ENCODE measurements at regions not wholly inside any gene's neighbourhood (a gene's known extent, or its start where the extent isn't known, plus 50 kb on each side); places are given as distances from the start of the nearest gene placed in this dataset.

- no peaks in the 10 kb centered on the region; the same call in 1 of the 2 replicates for H3K4me1 ChIP-seq (ENCODE audit: insufficient read depth, low read length)
- H3K27me3 Mint-ChIP-seq (ENCODE audit: low read depth) = peaks cover 3% of the 10 kb centered on the region; the same call in 1 of the 2 replicates
- H2AFZ ChIP-seq (ENCODE audit: low read length) = no peak overlapping the region
- no peaks in the 10 kb centered on the region for H3K79me2 ChIP-seq (ENCODE audit: insufficient read depth, low read length)
- H3K9me3 Mint-ChIP-seq = peaks cover 5 to 6% of the 10 kb centered on the region in 2 experiments; a peak in 4 of 5 replicates
- H2BK15ac ChIP-seq (ENCODE audit: low read depth, low read length) = no peak overlapping the region
- no peaks in the 10 kb centered on the region for H4K20me1 ChIP-seq (ENCODE audit: control insufficient read depth, insufficient read depth, insufficient read length)
- TF ChIP-seq CTCF (conservative IDR thresholded peaks at IDR 0.05) = no peak
- no peak overlapping the region for H3K9ac ChIP-seq (ENCODE audit: extremely low read depth, insufficient read length, low read length)
- no peaks in the 10 kb centered on the region for H3K27me3 ChIP-seq (ENCODE audit: insufficient read depth, low read length)
- no peak overlapping the region for H2BK20ac ChIP-seq (ENCODE audit: low read depth, low read length, poor library complexity, severe bottlenecking)
- H3K4me1 Mint-ChIP-seq = peaks cover 11 to 19% of the 10 kb centered on the region in 2 experiments
- H3K14ac ChIP-seq (ENCODE audit: insufficient read depth, low read length) = no peak overlapping the region
- no CpG with 5 or more reads among the region's 14 CpGs for WGBS (ENCODE audit: extremely low coverage, insufficient read length, low lambda C conversion rate)
- H3K27ac ChIP-seq (ENCODE audit: insufficient read length, low read depth, low read length) = no peak overlapping the region
- H3T11ph ChIP-seq (ENCODE audit: low read length) = no peak overlapping the region
- H3K4me2 ChIP-seq (ENCODE audit: insufficient read depth, insufficient read length, low read length) = no peak overlapping the region
- H3K9me3 ChIP-seq (ENCODE audit: control insufficient read depth, low read depth, low read length) = no peaks in the 10 kb centered on the region
- no peak overlapping the region for H3K4me3 Mint-ChIP-seq
- no peak overlapping the region for H2BK12ac ChIP-seq (ENCODE audit: insufficient read length, low read depth, low read length)
- H2BK5ac ChIP-seq (ENCODE audit: insufficient read length, low read length) = no peak overlapping the region
- no peak overlapping the region for H3K18ac ChIP-seq (ENCODE audit: insufficient read length, low read depth, low read length)
- no peak for DNase-seq
- H4K5ac ChIP-seq (ENCODE audit: insufficient read length, low read depth, low read length) = no peak overlapping the region
- no peak overlapping the region for H4K8ac ChIP-seq (replicated peaks; ENCODE audit: insufficient read length, low read depth, low read length)
- H3K56ac ChIP-seq (ENCODE audit: insufficient read length, low read depth, low read length) = no peak overlapping the region
- no peak overlapping the region for H3K23ac ChIP-seq (ENCODE audit: insufficient read length, low read depth, low read length)
- H3K36me3 Mint-ChIP-seq (ENCODE audit: insufficient read depth in 1 of 3, low read depth in 3 of 3) = peaks cover 0 to 6% (median 1%) of the 10 kb centered on the region in 3 experiments; a peak in 5 of 7 replicates
- H2BK120ac ChIP-seq (ENCODE audit: low read depth, low read length, poor library complexity, severe bottlenecking) = no peak overlapping the region
- H3K79me1 ChIP-seq (ENCODE audit: insufficient read depth, low read depth, low read length, poor library complexity, severe bottlenecking) = no peaks in the 10 kb centered on the region
- no peaks in the 10 kb centered on the region for H3K23me2 ChIP-seq (ENCODE audit: insufficient read length, low read depth, low read length, poor library complexity, severe bottlenecking)
- H3K4ac ChIP-seq (ENCODE audit: low read depth, low read length) = no peak overlapping the region
- H3K27ac Mint-ChIP-seq = no peak overlapping the region
- H2AK5ac ChIP-seq (ENCODE audit: insufficient read length, low read length) = no peak overlapping the region
- H4K91ac ChIP-seq (ENCODE audit: insufficient read length, low read depth, low read length) = no peak overlapping the region
These were observed 65.3 kb upstream of the LINC01488 start for GRCh38 chr11:69416143-69416515.

Measured in H9 (cell line).